ENCODE measurements at regions not wholly inside any gene's neighbourhood (a gene's known extent, or its start where the extent isn't known, plus 50 kb on each side); places are given as distances from the start of the nearest gene placed in this dataset.

DNA sequence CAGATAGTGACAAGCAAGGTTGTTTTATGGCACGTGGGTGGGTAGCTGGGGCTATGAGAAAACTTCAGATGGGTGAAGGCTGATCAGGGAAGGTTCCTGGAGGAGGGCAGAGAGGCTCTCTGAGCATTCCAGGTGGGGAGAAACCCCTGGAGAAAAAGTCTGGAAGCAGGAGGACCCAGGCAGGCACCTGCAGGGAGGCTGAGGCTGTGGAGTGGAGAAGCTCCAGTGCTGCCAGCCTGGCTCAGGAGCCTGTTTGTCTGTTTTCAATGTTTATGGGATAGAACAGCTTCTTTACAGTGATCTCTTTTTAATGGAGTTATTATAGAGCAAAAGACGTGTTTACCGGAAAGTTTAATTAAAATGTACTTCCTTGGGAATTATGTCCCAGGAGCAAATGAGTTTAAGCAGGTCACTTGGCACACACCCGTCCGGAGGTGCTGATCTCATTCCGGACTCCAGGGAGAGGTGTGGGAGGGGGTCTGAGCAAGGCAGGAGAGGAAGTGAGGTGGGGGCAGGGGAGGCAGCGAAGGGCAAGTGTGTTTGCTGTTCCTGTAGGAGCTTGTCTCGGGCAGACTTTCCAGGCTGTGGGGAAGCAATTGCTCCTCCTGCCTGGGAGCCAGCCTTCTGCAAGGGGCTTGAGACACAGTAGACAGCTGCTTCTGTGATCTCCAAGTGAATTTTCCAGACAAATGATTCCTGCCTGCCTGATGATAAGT is 239.5 kb downstream of the MYCN start:
- Histone ChIP-seq H3K4me3 (ENCODE audit: low read length) (no peak overlapping the region), H3K27me3 (ENCODE audit: insufficient read depth, low read length) (no peaks in the 10 kb centered on the region), H3K36me3 (ENCODE audit: insufficient read depth, low read length) (no peaks in the 10 kb centered on the region), H3K9me3 (ENCODE audit: insufficient read depth, low read depth, low read length) (no peaks in the 10 kb centered on the region), H3K9ac (ENCODE audit: low read depth, low read length) (no peak overlapping the region), H3K4me1 (ENCODE audit: insufficient read depth, low read length) (peaks cover 20% of the 10 kb centered on the region), H3K27ac (ENCODE audit: low read depth, low read length) (no peak overlapping the region)
- WGBS: 43% methylated on average over 8 of the region's 8 CpGs

DNA sequence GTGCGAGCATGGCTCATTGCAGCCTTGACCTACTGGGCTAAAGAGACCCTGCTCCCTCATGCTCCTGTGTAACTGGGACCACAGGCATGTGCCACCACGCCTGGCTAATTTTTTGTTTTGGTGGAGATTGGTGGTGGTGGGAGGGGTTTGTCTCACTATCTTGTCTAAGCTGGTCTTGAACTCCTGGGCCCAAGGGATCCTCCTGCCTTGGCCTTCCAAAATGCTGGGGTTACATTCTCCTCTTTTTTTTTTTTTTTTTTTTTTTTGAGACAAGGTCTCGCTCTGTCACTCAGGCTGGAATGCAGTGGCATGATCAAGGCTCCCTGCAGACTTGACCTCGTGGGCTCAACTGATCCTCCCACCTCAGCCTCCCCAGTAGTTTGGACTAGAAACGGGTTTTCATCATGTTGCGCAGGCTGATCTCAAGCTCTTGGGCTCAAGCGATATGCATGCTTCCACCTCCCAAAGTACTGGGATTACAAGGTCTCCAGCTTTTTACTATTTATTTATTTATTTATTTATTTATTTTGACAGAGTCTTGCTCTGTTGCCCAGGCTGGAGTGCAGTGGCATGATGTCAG is 238.3 kb downstream of the MYCN start:
- H3K9me3 ChIP-seq (ENCODE audit: insufficient read depth, low read depth, low read length): no peaks in the 10 kb centered on the region
- H3K27ac ChIP-seq (ENCODE audit: low read depth, low read length): no peak overlapping the region
- no peaks in the 10 kb centered on the region for H3K27me3 ChIP-seq (ENCODE audit: insufficient read depth, low read length)
- no peaks in the 10 kb centered on the region for H3K36me3 ChIP-seq (ENCODE audit: insufficient read depth, low read length)
- 97% methylated on average over 7 of the region's 7 CpGs for WGBS
- no peak overlapping the region for H3K9ac ChIP-seq (ENCODE audit: low read depth, low read length)
- no peak overlapping the region for H3K4me3 ChIP-seq (ENCODE audit: low read length)
- H3K4me1 ChIP-seq (ENCODE audit: insufficient read depth, low read length): peaks cover 11% of the 10 kb centered on the region

DNA sequence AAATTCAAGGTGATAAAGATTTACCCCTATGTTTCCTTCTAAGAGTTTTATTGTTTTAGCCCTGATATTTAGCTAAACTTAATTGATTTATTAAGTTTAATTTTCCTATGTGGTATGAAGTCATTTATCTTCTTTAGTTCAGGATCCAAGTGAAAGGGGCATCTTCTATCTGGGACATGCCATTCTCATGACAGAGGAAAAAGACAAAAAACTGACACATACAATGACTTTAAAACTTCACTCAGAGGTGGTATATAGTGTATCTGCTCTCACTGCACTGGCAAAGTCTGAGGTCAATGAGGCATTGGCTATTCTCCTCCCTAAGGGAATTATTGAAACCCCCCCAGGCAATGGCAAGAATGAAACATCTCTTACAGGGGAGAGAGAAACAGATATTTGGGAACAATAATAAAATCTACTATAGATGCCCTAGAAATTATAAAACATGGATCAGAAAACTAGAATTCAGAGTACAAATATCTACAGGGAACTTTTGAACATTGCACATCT is 237.4 kb downstream of the MYCN start:
- H3K27ac ChIP-seq (ENCODE audit: low read depth, low read length): no peak overlapping the region
- peaks cover 11% of the 10 kb centered on the region for H3K4me1 ChIP-seq (ENCODE audit: insufficient read depth, low read length)

DNA sequence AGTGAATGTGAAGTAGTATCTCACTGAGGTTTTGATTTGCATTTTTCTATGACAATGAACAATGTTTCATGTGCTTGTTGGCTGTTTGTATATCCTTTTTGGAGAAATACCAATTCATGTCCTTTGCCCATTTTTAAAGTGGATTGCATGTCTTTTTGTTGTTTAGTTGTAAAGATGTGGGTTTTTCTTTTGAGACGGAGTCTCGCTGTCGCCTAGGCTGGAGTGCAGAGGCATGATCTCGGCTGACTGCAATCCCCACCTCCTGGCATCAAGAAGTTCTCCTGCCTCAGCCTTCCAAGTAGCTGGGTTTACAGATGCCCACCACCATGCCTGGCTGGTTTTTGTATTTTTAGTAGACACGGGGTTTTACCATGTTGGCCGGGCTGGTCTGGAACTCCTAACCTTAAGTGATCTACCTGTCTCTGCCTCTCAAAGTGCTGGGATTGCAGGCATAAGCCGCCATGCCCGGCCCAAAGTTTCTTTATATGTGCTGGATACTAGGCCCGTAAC is 236.7 kb downstream of the MYCN start:
- Histone ChIP-seq H3K36me3 (ENCODE audit: insufficient read depth, low read length) (no peaks in the 10 kb centered on the region), H3K27me3 (ENCODE audit: insufficient read depth, low read length) (no peaks in the 10 kb centered on the region), H3K4me3 (ENCODE audit: low read length) (no peak overlapping the region), H3K4me1 (ENCODE audit: insufficient read depth, low read length) (peaks cover 11% of the 10 kb centered on the region), H3K27ac (ENCODE audit: low read depth, low read length) (no peak overlapping the region), H3K9me3 (ENCODE audit: insufficient read depth, low read depth, low read length) (no peaks in the 10 kb centered on the region), H3K9ac (ENCODE audit: low read depth, low read length) (no peak overlapping the region)
- 93% methylated on average over 9 of the region's 9 CpGs for WGBS

More for the DNA sequence above, 237.4 kb downstream of the MYCN start:
- no peak overlapping the region for H3K9ac ChIP-seq (ENCODE audit: low read depth, low read length)
- no peaks in the 10 kb centered on the region for H3K36me3 ChIP-seq (ENCODE audit: insufficient read depth, low read length)
- H3K27me3 ChIP-seq (ENCODE audit: insufficient read depth, low read length): no peaks in the 10 kb centered on the region
- H3K9me3 ChIP-seq (ENCODE audit: insufficient read depth, low read depth, low read length): no peaks in the 10 kb centered on the region
- H3K4me3 ChIP-seq (ENCODE audit: low read length): no peak overlapping the region

DNA sequence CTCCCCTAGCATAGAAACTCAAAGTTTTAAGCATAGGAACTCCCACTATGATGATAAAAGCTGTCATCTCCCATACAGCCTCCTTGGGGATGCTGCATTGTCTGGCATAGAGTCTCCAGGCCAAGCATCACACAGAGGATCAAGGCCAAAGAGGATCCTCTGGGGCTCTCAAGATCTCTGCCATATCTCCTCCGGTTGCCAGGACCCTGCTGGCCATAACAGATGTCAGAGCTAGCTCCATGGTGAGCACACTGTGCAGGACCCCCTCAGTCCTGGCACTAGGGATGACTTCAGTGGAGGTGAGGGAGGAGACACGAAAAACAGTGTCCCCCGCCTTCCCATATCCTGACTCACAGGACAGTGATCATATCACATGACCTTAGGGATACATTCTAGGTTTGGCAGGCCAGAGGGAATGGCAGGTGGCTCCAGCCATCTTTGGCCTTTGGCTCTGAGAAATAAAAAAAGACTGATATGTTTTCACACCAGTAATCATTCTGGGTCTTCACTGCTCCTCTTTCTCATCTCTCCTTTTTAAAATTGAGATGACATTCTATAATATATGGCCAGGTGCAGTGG is 235.0 kb downstream of the MYCN start:
- Histone ChIP-seq H3K4me3 (ENCODE audit: low read length) (no peak overlapping the region), H3K4me1 (ENCODE audit: insufficient read depth, low read length) (peaks cover 9% of the 10 kb centered on the region), H3K9ac (ENCODE audit: low read depth, low read length) (no peak overlapping the region), H3K9me3 (ENCODE audit: insufficient read depth, low read depth, low read length) (no peaks in the 10 kb centered on the region), H3K27me3 (ENCODE audit: insufficient read depth, low read length) (no peaks in the 10 kb centered on the region), H3K27ac (ENCODE audit: low read depth, low read length) (no peak overlapping the region), H3K36me3 (ENCODE audit: insufficient read depth, low read length) (no peaks in the 10 kb centered on the region)
- 93% methylated on average over 3 of the region's 3 CpGs for WGBS

DNA sequence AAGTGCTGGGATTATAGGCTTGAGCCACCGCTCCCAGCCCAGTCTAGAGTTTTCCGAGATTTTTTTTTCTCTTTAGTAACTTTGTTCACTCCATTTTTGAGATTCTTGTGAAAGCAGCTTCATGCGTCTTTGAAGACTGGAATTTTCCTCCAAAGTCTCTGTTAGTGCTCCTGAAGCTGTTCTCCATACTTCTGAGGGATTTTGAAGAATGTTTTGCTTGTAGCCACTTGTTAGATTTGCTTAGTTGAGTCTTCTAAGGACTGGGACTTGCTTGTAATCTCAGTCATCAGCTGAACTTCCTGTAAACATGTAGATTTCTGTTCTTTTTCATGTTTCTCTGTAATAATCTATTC is 234.3 kb downstream of the MYCN start:
- WGBS: 96% methylated on average over 3 of the region's 3 CpGs

DNA sequence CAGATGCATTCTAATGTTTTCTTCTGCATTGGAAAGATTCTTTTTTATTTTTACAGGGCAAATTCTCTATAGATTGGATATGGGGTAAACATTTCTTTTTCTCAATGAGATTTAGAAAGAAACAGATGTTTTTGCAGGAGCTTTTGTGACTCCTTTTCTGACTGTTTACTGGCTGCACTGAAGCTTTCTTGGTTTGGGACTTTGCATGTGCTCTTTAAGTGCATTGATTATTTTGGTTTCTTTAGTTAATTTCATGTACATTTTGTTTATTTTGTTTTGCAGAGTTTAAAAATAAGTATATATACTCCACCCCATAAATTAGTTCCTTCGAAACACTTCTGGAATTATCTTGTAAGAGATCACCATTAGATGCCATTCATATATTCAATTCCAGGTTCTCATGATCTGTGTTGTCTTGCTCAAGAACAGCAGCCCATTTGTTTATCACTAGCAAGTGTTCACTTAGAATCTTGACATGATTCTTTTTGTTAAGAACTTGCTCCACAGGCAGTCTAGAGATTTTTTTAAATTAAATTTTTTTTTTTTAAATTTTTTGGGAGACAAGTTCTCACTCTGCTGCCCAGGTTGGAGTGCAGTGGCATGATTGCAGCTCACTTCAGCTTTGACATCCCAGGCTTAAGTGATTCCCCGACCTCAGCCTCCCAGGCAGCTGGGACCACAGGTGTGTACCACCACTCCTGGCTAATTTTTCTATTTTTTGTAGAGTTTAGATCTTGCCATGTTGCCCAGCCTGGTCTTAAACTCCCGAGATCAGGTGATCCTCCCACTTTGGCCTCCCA is 233.7 kb downstream of the MYCN start:
- Histone ChIP-seq H3K27me3 (ENCODE audit: insufficient read depth, low read length) (no peaks in the 10 kb centered on the region), H3K27ac (ENCODE audit: low read depth, low read length) (no peak overlapping the region), H3K9me3 (ENCODE audit: insufficient read depth, low read depth, low read length) (no peaks in the 10 kb centered on the region), H3K36me3 (ENCODE audit: insufficient read depth, low read length) (no peaks in the 10 kb centered on the region), H3K4me1 (ENCODE audit: insufficient read depth, low read length) (0 out of 2 replicates have a peak, but pooled peaks cover under 1% of the 10 kb centered on the region), H3K9ac (ENCODE audit: low read depth, low read length) (no peak overlapping the region), H3K4me3 (ENCODE audit: low read length) (no peak overlapping the region)
- WGBS: 92% methylated on average over 3 of the region's 3 CpGs

More for the DNA sequence above, 234.3 kb downstream of the MYCN start:
- no peaks in the 10 kb centered on the region for H3K36me3 ChIP-seq (ENCODE audit: insufficient read depth, low read length)
- H3K27ac ChIP-seq (ENCODE audit: low read depth, low read length): no peak overlapping the region
- no peak overlapping the region for H3K9ac ChIP-seq (ENCODE audit: low read depth, low read length)
- H3K9me3 ChIP-seq (ENCODE audit: insufficient read depth, low read depth, low read length): no peaks in the 10 kb centered on the region
- H3K4me3 ChIP-seq (ENCODE audit: low read length): no peak overlapping the region
- H3K27me3 ChIP-seq (ENCODE audit: insufficient read depth, low read length): no peaks in the 10 kb centered on the region
- H3K4me1 ChIP-seq (ENCODE audit: insufficient read depth, low read length): peaks cover 2% of the 10 kb centered on the region; the same call in 1 of the 2 replicates

DNA sequence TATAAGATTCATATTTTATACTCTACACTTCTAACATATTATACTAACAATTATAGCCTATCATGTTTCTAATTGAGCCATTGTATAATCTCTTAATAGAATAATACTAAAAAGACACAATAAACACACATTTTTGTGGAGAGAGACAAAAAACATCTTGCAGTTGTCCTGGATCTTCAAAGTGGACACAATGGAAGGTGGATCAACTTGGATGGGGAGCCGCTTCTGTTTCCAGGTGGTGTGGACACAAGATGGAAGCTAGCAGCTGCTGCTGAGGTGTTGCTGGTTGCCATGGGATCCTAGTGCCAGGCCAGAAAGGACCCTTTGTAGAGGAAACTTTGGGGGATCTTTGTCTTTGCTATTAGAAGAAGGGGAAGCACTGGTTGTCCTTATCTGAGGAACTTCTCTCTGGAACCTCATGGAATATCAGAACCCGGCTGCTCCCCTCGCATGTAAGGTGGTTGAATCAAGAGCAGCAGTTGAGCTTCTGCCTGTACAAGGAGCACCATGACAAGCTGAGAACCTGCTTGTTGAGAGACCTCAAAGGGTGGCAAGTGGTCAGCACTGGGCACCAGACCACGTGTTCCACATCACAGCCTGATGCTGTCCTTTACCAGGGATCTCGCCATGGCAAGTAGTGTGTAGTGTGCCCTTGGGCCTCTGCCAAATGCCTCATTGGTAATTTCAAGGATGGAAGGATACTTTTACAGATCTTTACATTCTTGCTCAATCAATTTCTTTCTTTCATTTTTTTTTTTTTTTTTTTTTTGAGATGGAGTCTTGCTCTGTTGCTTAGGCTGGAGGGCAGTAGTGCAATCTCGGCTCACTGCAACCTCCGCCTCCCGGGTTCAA is 232.2 kb downstream of the MYCN start:
- H3K9ac ChIP-seq (ENCODE audit: low read depth, low read length): no peak overlapping the region
- H3K27me3 ChIP-seq (ENCODE audit: insufficient read depth, low read length): no peaks in the 10 kb centered on the region
- no peaks in the 10 kb centered on the region for H3K36me3 ChIP-seq (ENCODE audit: insufficient read depth, low read length)
- WGBS: 96% methylated on average over 8 of the region's 8 CpGs
- no peak overlapping the region for H3K4me3 ChIP-seq (ENCODE audit: low read length)
- H3K27ac ChIP-seq (ENCODE audit: low read depth, low read length): no peak overlapping the region
- H3K4me1 ChIP-seq (ENCODE audit: insufficient read depth, low read length): peaks cover 10% of the 10 kb centered on the region; the same call in 1 of the 2 replicates
- no peaks in the 10 kb centered on the region for H3K9me3 ChIP-seq (ENCODE audit: insufficient read depth, low read depth, low read length)

DNA sequence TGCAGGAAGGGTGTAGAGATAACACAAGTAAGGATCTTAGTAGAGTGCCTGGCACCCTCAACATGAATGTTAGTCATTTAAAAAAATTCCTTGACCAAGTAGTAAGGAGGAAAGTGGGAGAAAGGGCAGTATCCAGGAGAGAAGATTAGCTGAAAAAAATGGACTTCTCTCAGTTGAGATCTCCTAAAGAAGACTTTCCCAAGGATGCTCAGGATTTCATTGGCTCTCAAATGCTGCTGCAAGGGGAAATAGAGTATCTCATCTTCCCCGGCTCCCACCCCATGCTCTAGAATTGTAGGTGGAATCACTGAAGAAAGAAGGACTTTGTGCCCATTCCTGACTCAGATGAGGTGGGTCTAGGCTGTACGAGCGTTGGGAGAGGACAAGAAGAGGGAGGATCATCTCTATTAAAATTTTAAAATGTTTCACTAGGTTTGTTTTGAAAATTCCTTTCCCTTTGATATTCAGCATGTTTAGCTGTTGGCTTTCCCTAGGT is 231.1 kb downstream of the MYCN start:
- Histone ChIP-seq H3K27me3 (ENCODE audit: insufficient read depth, low read length) (no peaks in the 10 kb centered on the region), H3K4me1 (ENCODE audit: insufficient read depth, low read length) (peaks cover 20% of the 10 kb centered on the region; the same call in 1 of the 2 replicates), H3K9ac (ENCODE audit: low read depth, low read length) (no peak overlapping the region), H3K27ac (ENCODE audit: low read depth, low read length) (no peak overlapping the region), H3K9me3 (ENCODE audit: insufficient read depth, low read depth, low read length) (no peaks in the 10 kb centered on the region), H3K36me3 (ENCODE audit: insufficient read depth, low read length) (no peaks in the 10 kb centered on the region), H3K4me3 (ENCODE audit: low read length) (no peak overlapping the region)
- 84% methylated on average over 3 of the region's 3 CpGs for WGBS

DNA sequence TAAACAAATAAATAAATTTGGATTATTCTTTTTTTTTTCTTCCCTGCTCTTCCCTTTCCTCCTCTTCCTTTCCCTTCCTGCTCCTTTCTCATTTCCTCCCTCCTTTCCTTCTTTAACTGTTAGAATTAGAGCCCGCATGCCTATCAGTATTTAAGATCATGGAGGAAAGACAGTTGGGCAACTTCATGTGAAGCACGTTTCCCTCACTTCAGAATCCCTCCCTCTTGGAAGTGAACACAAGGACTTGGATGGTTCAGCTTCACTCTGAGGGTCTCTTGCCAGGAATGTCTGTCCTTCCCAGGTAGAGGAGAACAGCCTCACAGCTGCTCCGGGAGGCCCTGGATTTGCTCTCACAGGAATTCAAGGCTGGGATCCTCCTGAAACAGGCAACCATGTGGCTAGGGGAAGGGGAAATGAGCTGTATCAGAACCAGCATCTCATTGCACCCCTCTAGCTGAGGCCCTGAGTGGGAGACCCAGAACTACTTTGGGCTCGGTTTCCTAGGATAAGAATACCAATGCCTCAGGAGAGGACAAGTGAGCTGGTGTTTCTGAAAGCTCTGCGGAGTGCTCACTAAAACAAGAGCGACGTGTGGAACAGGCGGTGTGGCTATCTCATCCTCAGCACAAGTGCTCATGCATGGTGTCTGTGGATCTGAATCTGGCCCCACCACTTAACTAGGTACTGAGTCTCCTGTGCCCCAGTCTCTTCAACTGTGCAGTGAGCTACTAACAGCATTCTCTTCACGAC is 230.5 kb downstream of the MYCN start:
- no peaks in the 10 kb centered on the region for H3K36me3 ChIP-seq (ENCODE audit: insufficient read depth, low read length)
- H3K9ac ChIP-seq (ENCODE audit: low read depth, low read length): no peak overlapping the region
- 95% methylated on average over 9 of the region's 9 CpGs for WGBS
- H3K27ac ChIP-seq (ENCODE audit: low read depth, low read length): no peak overlapping the region
- H3K27me3 ChIP-seq (ENCODE audit: insufficient read depth, low read length): no peaks in the 10 kb centered on the region
- H3K4me3 ChIP-seq (ENCODE audit: low read length): no peak overlapping the region
- no peaks in the 10 kb centered on the region for H3K9me3 ChIP-seq (ENCODE audit: insufficient read depth, low read depth, low read length)
- H3K4me1 ChIP-seq (ENCODE audit: insufficient read depth, low read length): peaks cover 27% of the 10 kb centered on the region; the same call in 1 of the 2 replicates
